ENCODE measurements at regions not wholly inside any gene's neighbourhood (a gene's known extent, or its start where the extent isn't known, plus 50 kb on each side); places are given as distances from the start of the nearest gene placed in this dataset.
"Not testable (repeated sequence)": the region's sequence is repeated elsewhere in the genome, so short reads cannot be mapped to it uniquely, and the experiment has no call there.

DNA sequence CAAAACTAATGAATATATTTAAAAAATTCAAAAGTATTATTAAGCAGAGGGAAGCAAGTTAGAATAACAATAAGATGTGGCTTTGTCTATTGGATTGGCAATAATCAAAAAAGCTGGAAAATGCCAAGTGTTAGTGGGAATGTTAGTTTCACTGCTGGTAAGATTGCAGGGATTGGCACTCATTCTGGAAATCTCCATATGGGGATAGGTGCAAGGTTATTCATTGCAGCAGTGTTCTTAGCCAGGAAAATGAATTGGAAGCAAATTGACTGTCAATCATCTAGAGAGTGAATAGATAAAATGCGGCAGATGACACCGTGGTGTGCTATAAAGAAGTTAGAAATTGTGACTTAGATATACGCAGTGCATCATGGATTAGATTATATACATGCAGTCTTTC is 1615.5 kb upstream of the PCDH7 start:
- no peak overlapping the region for H3K4me3 ChIP-seq
- ATAC-seq (no peak), FAIRE-seq (no peak), DNase-seq (ENCODE audit: low read depth in 1 of 2, low spot score in 1 of 2) (no peak)
- H3K4me1 ChIP-seq = no peaks in the 10 kb centered on the region
- 80% methylated on average over 3 of the region's 3 CpGs for WGBS (ENCODE audit: missing lambda C conversion rate)
- H3K4me2 ChIP-seq = no peak overlapping the region
- TF ChIP-seq KDM5A (IDR thresholded peaks at IDR 0.05) (no peak), ZSCAN20 (CRISPR knock-in tag; IDR thresholded peaks at IDR 0.05) (no peak), NFE2L2 (conservative IDR thresholded peaks at IDR 0.05; ENCODE audit: low read length) (no peak), FOSL2 (IDR thresholded peaks at IDR 0.05) (no peak), FOSL2 (CRISPR knock-in tag; IDR thresholded peaks at IDR 0.05) (no peak), ZFP36 (IDR thresholded peaks at IDR 0.05; ENCODE audit: borderline replicate concordance, partially characterized antibody) (no peak), BHLHE40 (IDR thresholded peaks at IDR 0.05; ENCODE audit: low read depth, low read length) (no peak), SMC3 (IDR thresholded peaks at IDR 0.05) (no peak), MYC (IDR thresholded peaks at IDR 0.05; ENCODE audit: borderline replicate concordance, low read length) (no peak), MAFK (IDR thresholded peaks at IDR 0.05; ENCODE audit: partially characterized antibody) (no peak), FOXS1 (CRISPR knock-in tag; IDR thresholded peaks at IDR 0.05) (no peak), JUN (IDR thresholded peaks at IDR 0.05) (no peak), HOXB5 (CRISPR knock-in tag; IDR thresholded peaks at IDR 0.05) (no peak), HEYL (CRISPR knock-in tag; IDR thresholded peaks at IDR 0.05) (no peak), EHF (CRISPR knock-in tag; IDR thresholded peaks at IDR 0.05) (no peak), MAZ (IDR thresholded peaks at IDR 0.05; ENCODE audit: borderline replicate concordance, low read depth, low read length) (no peak), PHF8 (IDR thresholded peaks at IDR 0.05; ENCODE audit: borderline replicate concordance, low read depth) (no peak)
- TF ChIP-seq, protein P1, sequence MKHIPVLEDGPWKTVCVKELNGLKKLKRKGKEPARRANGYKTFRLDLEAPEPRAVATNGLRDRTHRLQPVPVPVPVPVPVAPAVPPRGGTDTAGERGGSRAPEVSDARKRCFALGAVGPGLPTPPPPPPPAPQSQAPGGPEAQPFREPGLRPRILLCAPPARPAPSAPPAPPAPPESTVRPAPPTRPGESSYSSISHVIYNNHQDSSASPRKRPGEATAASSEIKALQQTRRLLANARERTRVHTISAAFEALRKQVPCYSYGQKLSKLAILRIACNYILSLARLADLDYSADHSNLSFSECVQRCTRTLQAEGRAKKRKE (CRISPR knock-in tag; IDR thresholded peaks at IDR 0.05; ENCODE audit: low read depth) = no peak
- TF ChIP-seq, protein P2, sequence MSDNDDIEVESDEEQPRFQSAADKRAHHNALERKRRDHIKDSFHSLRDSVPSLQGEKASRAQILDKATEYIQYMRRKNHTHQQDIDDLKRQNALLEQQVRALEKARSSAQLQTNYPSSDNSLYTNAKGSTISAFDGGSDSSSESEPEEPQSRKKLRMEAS (IDR thresholded peaks at IDR 0.05) = no peak
- TF ChIP-seq, protein P3, sequence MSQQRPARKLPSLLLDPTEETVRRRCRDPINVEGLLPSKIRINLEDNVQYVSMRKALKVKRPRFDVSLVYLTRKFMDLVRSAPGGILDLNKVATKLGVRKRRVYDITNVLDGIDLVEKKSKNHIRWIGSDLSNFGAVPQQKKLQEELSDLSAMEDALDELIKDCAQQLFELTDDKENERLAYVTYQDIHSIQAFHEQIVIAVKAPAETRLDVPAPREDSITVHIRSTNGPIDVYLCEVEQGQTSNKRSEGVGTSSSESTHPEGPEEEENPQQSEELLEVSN (IDR thresholded peaks at IDR 0.05; ENCODE audit: borderline replicate concordance, low read depth) = no peak
- TF ChIP-seq, protein P4, sequence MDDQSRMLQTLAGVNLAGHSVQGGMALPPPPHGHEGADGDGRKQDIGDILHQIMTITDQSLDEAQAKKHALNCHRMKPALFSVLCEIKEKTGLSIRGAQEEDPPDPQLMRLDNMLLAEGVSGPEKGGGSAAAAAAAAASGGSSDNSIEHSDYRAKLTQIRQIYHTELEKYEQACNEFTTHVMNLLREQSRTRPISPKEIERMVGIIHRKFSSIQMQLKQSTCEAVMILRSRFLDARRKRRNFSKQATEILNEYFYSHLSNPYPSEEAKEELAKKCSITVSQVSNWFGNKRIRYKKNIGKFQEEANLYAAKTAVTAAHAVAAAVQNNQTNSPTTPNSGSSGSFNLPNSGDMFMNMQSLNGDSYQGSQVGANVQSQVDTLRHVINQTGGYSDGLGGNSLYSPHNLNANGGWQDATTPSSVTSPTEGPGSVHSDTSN (IDR thresholded peaks at IDR 0.05) = no peak
- H3K27ac ChIP-seq = no peak overlapping the region
- H3K9me3 ChIP-seq = no peaks in the 10 kb centered on the region
- CTCF ChIA-PET = no interaction called here
- POLR2A ChIA-PET = no interaction called here

DNA sequence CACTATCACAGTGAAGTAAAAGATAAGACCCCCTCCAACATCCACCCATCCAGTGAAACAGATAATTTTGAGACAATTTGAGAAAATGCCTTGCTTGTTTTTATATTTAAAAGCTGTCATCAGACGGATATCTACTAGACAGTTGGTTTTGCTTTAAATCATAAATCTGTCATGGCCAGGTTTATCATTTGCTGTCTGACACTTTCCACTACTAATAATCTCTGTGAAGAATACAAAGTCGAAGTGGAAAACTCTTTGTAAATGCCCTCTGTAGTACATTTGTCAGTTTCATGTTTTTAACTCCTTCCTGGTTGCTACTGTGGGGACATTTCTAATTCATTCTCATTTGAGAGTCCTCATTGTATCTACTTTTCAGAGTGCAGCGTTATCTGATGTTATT is 1606.2 kb upstream of the PCDH7 start:
- ATAC-seq (no peak), FAIRE-seq (no peak), DNase-seq (ENCODE audit: low read depth in 1 of 2, low spot score in 1 of 2) (no peak)
- 13% methylated on average over 3 of the region's 3 CpGs for WGBS (ENCODE audit: missing lambda C conversion rate)
- CTCF ChIA-PET = no interaction called here
- no peak overlapping the region for H3K4me3 ChIP-seq
- no peak overlapping the region for H3K4me2 ChIP-seq
- POLR2A ChIA-PET = no interaction called here
- no peaks in the 10 kb centered on the region for H3K4me1 ChIP-seq
- H3K27ac ChIP-seq = no peak overlapping the region
- H3K9me3 ChIP-seq = no peaks in the 10 kb centered on the region
- TF ChIP-seq RAD21 (conservative IDR thresholded peaks at IDR 0.05 in 1 of 2, IDR thresholded peaks at IDR 0.05 in 1 of 2) (no peak), KDM1A (IDR thresholded peaks at IDR 0.05; ENCODE audit: low read depth) (no peak), EHF (CRISPR knock-in tag; IDR thresholded peaks at IDR 0.05) (no peak), CBX8 (IDR thresholded peaks at IDR 0.05) (no peak), TP53 (CRISPR knock-in tag; IDR thresholded peaks at IDR 0.05) (no peak), BHLHE40 (IDR thresholded peaks at IDR 0.05; ENCODE audit: low read depth, low read length) (no peak), SREBF2 (IDR thresholded peaks at IDR 0.05) (no peak), ESRRA (IDR thresholded peaks at IDR 0.05; ENCODE audit: borderline replicate concordance, low read length) (no peak), CEBPB (IDR thresholded peaks at IDR 0.05) (no peak), GATA3 (IDR thresholded peaks at IDR 0.05; ENCODE audit: borderline replicate concordance) (no peak)
- TF ChIP-seq, protein P1 (CRISPR knock-in tag; IDR thresholded peaks at IDR 0.05; ENCODE audit: low read depth) = no peak
- TF ChIP-seq, protein P2 (IDR thresholded peaks at IDR 0.05) = no peak
- TF ChIP-seq, protein P3 (IDR thresholded peaks at IDR 0.05; ENCODE audit: borderline replicate concordance, low read depth) = no peak

DNA sequence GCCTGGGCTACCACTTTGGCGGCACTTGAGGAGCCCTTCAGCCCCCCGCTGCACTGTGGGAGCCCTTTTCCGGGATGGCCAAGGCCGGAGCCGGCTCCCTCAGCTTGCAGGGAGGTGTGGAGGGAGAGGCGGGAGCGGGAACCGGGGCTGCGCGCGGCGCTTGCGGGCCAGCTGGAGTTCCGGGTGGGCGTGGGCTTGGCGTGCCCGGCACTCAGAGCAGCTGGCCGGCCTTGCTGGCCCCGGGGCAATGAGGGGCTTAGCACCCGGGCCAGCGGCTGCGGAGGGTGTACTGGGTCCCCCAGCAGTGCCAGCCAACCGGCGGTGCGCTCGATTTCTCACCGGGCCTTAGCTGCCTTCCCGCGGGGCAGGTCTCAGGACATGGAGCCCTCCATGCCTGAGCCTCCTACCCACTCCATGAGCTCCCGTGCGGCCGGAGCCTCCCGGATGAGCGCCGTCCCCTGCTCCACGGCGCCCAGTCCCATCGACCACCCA is 1602.9 kb upstream of the PCDH7 start:
- H3K9me3 ChIP-seq; H3K4me1 ChIP-seq; DNase-seq (ENCODE audit: low read depth in 1 of 2, low spot score in 1 of 2); H3K4me2 ChIP-seq; H3K4me3 ChIP-seq; H3K27ac ChIP-seq; CTCF ChIA-PET; FAIRE-seq; ATAC-seq; POLR2A ChIA-PET: not testable (repeated sequence)
- 62% methylated on average over 21 of the region's 38 CpGs for WGBS (ENCODE audit: missing lambda C conversion rate)
